ENCODE measurements at regions not wholly inside any gene's neighbourhood (a gene's known extent, or its start where the extent isn't known, plus 50 kb on each side); places are given as distances from the start of the nearest gene placed in this dataset.

DNA sequence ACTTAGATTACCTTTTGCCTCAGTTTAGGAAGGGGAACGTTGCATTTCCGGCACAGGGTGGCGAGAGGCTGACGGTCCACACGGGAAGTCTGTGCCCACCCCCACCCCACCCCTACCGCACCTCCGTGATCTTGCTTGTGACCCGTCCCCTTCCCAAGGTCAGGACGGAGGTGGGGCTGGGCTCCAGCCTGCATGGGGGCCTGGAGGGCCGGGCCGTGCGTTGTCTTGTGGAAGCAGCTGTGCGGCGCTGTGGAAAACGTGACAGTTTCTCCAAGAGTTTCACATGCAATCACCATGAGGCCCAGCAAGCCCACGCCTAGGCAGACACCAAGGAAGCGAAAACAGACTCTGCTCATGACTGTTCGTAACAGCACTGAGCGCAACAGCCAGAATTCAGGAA lies 76.8 kb upstream of the HDAC4 start:
- TF ChIP-seq, protein P1, sequence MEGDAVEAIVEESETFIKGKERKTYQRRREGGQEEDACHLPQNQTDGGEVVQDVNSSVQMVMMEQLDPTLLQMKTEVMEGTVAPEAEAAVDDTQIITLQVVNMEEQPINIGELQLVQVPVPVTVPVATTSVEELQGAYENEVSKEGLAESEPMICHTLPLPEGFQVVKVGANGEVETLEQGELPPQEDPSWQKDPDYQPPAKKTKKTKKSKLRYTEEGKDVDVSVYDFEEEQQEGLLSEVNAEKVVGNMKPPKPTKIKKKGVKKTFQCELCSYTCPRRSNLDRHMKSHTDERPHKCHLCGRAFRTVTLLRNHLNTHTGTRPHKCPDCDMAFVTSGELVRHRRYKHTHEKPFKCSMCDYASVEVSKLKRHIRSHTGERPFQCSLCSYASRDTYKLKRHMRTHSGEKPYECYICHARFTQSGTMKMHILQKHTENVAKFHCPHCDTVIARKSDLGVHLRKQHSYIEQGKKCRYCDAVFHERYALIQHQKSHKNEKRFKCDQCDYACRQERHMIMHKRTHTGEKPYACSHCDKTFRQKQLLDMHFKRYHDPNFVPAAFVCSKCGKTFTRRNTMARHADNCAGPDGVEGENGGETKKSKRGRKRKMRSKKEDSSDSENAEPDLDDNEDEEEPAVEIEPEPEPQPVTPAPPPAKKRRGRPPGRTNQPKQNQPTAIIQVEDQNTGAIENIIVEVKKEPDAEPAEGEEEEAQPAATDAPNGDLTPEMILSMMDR (IDR thresholded peaks at IDR 0.05; ENCODE audit: poor library complexity, severe bottlenecking) = no peak
- Histone ChIP-seq H3K27ac (ENCODE audit: poor library complexity, severe bottlenecking) (no peak overlapping the region), H3K4me3 (ENCODE audit: severe bottlenecking) (no peak overlapping the region), H3K4me1 (ENCODE audit: insufficient read depth, poor library complexity, severe bottlenecking) (no peaks in the 10 kb centered on the region), H3K27me3 (ENCODE audit: insufficient read depth, poor library complexity, severe bottlenecking) (peaks cover 2% of the 10 kb centered on the region), H3K36me3 (ENCODE audit: low read depth) (no peaks in the 10 kb centered on the region), H3K9me3 (ENCODE audit: severe bottlenecking) (no peaks in the 10 kb centered on the region)
- DNase-seq (ENCODE audit: low spot score) (no peak), ATAC-seq (ENCODE audit: low read depth) (no peak)

DNA sequence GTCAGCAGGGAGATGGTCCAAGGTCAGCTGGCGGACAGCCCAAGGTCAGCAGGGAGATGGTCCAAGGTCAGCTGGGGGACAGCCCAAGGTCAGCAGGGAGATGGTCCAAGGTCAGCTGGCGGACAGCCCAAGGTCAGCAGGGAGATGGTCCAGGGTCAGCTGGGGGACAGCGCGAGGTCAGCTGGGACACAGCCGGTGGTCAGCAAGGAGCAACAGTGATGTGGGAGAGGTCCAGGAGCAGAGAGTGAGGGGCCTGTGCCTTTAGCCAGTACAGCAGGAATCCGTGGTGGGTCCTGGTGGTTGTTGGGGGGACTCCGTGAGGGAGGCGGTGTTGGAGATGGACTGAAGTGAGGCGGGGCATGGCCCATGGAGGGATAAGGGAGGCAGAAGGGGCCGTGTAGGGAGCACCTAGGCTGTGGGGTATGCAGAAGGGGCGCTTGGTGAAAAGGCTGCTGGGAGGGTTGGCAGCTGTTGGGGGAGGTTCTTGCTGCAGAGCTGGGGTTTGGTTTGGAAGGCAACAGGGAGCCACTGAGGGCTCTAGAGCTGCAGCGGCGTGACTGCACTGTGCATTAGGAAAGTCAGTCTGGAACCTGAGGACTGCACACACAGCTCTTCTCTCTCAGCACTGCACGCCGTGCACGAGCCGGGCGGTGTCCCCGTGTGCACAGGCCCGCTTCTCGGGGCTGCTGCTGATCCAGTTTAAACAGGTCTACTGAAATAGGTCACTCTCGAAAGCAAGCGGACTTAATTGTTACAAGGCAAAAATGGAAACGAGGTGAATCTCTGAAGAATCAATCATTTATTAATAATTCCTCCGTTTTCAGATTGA lies 76.2 kb upstream of the HDAC4 start:
- TF ChIP-seq, protein P1 (IDR thresholded peaks at IDR 0.05; ENCODE audit: poor library complexity, severe bottlenecking) = no peak
- no peak for ATAC-seq (ENCODE audit: low read depth)
- H3K9me3 ChIP-seq (ENCODE audit: severe bottlenecking) = no peaks in the 10 kb centered on the region
- H3K27ac ChIP-seq (ENCODE audit: poor library complexity, severe bottlenecking) = no peak overlapping the region
- H3K4me1 ChIP-seq (ENCODE audit: insufficient read depth, poor library complexity, severe bottlenecking) = no peaks in the 10 kb centered on the region
- DNase-seq (ENCODE audit: low spot score) = no peak
- no peak overlapping the region for H3K4me3 ChIP-seq (ENCODE audit: severe bottlenecking)
- no peaks in the 10 kb centered on the region for H3K36me3 ChIP-seq (ENCODE audit: low read depth)
- H3K27me3 ChIP-seq (ENCODE audit: insufficient read depth, poor library complexity, severe bottlenecking) = peaks cover 2% of the 10 kb centered on the region

DNA sequence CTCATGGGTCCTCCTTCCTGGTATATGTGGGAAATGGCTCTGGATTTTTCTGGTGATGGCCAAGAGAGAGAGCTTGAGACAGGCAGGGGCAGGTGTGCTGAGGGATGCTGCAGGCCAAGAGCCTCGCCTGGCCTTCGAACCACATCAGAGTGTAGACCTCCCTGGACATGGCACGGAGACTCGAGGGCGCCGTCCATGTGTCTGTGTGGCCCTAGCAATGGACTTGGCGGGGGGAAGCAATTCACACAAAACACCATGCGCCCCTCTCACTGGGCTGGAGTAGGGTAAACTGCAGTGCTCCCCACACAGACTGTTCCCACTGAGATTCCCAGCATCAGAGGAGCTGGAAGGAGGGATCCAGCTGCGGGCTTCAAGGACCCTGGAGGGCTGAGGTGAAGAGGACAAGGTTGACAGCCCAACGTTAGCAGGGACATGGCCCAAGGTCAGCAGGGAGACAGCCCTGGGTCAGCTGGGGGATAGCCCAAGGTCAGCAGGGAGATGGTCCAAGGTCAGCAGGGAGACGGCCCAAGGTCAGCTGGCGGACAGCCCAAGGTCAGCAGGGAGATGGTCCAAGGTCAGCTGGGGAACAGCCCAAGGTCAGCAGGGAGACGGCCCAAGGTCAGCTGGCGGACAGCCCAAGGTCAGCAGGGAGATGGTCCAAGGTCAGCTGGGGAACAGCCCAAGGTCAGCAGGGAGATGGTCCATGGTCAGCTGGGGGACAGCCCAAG lies 75.4 kb upstream of the HDAC4 start:
- no peaks in the 10 kb centered on the region for H3K36me3 ChIP-seq (ENCODE audit: low read depth)
- H3K9me3 ChIP-seq (ENCODE audit: severe bottlenecking) = no peaks in the 10 kb centered on the region
- no peak overlapping the region for H3K4me3 ChIP-seq (ENCODE audit: severe bottlenecking)
- no peaks in the 10 kb centered on the region for H3K4me1 ChIP-seq (ENCODE audit: insufficient read depth, poor library complexity, severe bottlenecking)
- TF ChIP-seq, protein P1 (IDR thresholded peaks at IDR 0.05; ENCODE audit: poor library complexity, severe bottlenecking) = no peak
- no peak for ATAC-seq (ENCODE audit: low read depth)
- DNase-seq (ENCODE audit: low spot score) = peak; percentile 4
- peaks cover 2% of the 10 kb centered on the region for H3K27me3 ChIP-seq (ENCODE audit: insufficient read depth, poor library complexity, severe bottlenecking)
- H3K27ac ChIP-seq (ENCODE audit: poor library complexity, severe bottlenecking) = no peak overlapping the region

DNA sequence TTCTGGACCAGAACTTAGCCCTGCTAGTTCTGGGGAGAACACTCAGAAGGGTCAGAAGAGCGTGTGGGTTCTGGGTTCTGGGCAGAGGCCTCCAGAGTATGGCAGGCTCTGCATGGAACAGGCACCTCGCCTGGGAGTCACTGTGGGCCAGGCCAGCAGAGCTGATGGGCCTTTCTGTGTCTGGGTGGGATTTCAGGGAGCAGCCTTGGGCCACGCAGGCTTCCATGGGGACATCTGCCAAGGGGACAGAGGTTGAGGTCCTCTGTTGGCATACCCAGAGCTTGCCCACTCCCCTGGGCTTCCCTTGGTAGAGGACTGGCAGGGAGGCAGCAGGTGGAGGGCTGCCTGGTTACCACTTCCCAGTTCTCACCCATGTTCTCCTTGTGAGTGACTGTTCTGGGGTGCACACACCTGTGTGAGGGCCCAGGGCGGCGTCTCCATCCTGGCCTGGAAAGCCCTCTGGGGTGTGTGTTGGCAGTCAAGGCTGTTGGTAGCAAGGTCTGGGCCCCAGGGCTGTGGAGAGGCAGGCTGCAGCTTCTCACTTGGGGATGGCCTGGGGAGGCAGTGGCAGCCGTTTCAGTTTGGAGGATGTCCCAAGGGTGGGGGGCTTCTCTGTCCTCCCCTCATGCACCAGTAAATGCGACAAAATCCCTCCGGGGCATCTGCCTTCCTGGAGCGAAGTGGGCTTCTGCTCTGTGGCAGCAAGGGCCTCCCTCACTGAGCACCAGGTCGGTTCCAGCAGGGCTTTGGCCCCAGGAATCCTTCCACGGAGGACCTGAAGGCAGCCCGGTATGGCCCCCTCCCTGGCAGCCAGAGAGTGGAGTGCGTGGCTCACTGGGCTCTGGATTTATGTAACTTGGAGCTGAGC lies 74.6 kb upstream of the HDAC4 start:
- TF ChIP-seq, protein P1 (IDR thresholded peaks at IDR 0.05; ENCODE audit: poor library complexity, severe bottlenecking) = no peak
- H3K27ac ChIP-seq (ENCODE audit: poor library complexity, severe bottlenecking) = no peak overlapping the region
- no peak overlapping the region for H3K4me3 ChIP-seq (ENCODE audit: severe bottlenecking)
- peak; percentile 30 for DNase-seq (ENCODE audit: low spot score)
- H3K4me1 ChIP-seq (ENCODE audit: insufficient read depth, poor library complexity, severe bottlenecking) = no peaks in the 10 kb centered on the region
- H3K27me3 ChIP-seq (ENCODE audit: insufficient read depth, poor library complexity, severe bottlenecking) = peaks cover 2% of the 10 kb centered on the region
- no peaks in the 10 kb centered on the region for H3K36me3 ChIP-seq (ENCODE audit: low read depth)
- no peak for ATAC-seq (ENCODE audit: low read depth)
- no peaks in the 10 kb centered on the region for H3K9me3 ChIP-seq (ENCODE audit: severe bottlenecking)
